Mesenchymal stem cell (in vitro differentiated cells and primary cell): ENCODE measurements at regions not wholly inside any gene's neighbourhood (a gene's known extent, or its start where the extent isn't known, plus 50 kb on each side); places are given as distances from the start of the nearest gene placed in this dataset.
"Not testable (repeated sequence)": the region's sequence is repeated elsewhere in the genome, so short reads cannot be mapped to it uniquely, and the experiment has no call there.

Experiments used
- DNase-seq: peaks from one replicate; pipeline ENCODE4 v3.0.0-alpha.2; 2013
- H2AFZ ChIP-seq: one replicate; pipeline ENCODE4 v1.6.1; 2013; ENCODE audit warnings: low read depth, mild to moderate bottlenecking, control low read depth, inconsistent platforms, low read length, moderate library complexity
- H2AK5ac ChIP-seq: 2 replicates; pipeline ENCODE4 v1.6.1; 2013; ENCODE audit warnings: low read length, moderate library complexity, mild to moderate bottlenecking, inconsistent platforms; ENCODE audit not compliant: severe bottlenecking
- H2BK120ac ChIP-seq: one replicate; pipeline ENCODE4 v1.6.1; 2013; ENCODE audit warnings: low read depth, mild to moderate bottlenecking, inconsistent platforms, low read length, moderate library complexity
- H2BK12ac ChIP-seq, 2 experiments: one replicate each; pipeline ENCODE4 v1.6.1; 2013; ENCODE audit warnings: inconsistent platforms in 2 of 2, low read length in 2 of 2, mild to moderate bottlenecking in 2 of 2, moderate library complexity in 2 of 2, control low read depth in 1 of 2
- H2BK15ac ChIP-seq: one replicate; pipeline ENCODE4 v1.6.1; 2013; ENCODE audit warnings: mild to moderate bottlenecking, low read depth, inconsistent platforms; ENCODE audit not compliant: poor library complexity, severe bottlenecking
- H2BK5ac ChIP-seq: 2 replicates; pipeline ENCODE4 v1.6.1; 2013; ENCODE audit warnings: low read depth, mild to moderate bottlenecking, low read length, control low read depth, inconsistent platforms; ENCODE audit not compliant: poor library complexity, severe bottlenecking
- H3K14ac ChIP-seq, 2 experiments: one replicate each; pipeline ENCODE4 v1.6.1; 2013; ENCODE audit warnings: inconsistent platforms in 2 of 2, low read length in 2 of 2, control low read depth in 1 of 2, mild to moderate bottlenecking in 1 of 2, moderate library complexity in 1 of 2
- H3K18ac ChIP-seq, 2 experiments: one replicate each; pipeline ENCODE4 v1.6.1; 2013; ENCODE audit warnings: inconsistent platforms in 2 of 2, low read length in 2 of 2, control low read depth in 1 of 2, low read depth in 1 of 2, mild to moderate bottlenecking in 1 of 2
- H3K23ac ChIP-seq, 2 experiments: one replicate each; pipeline ENCODE4 v1.6.1; 2013; ENCODE audit warnings: inconsistent platforms in 2 of 2, low read length in 2 of 2, mild to moderate bottlenecking in 2 of 2, moderate library complexity in 2 of 2, control low read depth in 1 of 2
- H3K27ac ChIP-seq: 2 replicates; pipeline ENCODE4 v1.5.1; 2013; ENCODE audit warnings: mild to moderate bottlenecking, moderate library complexity, low read length, control low read depth, inconsistent platforms; ENCODE audit not compliant: poor library complexity, severe bottlenecking
- H3K27me3 ChIP-seq, 2 experiments: 2 replicates each; pipeline versions ENCODE4 v1.6.1 to v1.7.0; 2013; ENCODE audit warnings: low read length in 2 of 2, mild to moderate bottlenecking in 2 of 2, moderate library complexity in 2 of 2, control low read depth in 1 of 2, inconsistent platforms in 1 of 2; ENCODE audit not compliant: control insufficient read depth in 1 of 2, insufficient read depth in 1 of 2
- H3K36me3 ChIP-seq, 2 experiments: 2 replicates each; pipeline versions ENCODE4 v1.6.1 to v1.7.0; 2013; ENCODE audit warnings: low read length in 2 of 2, control low read depth in 1 of 2, inconsistent platforms in 1 of 2, low read depth in 1 of 2, mild to moderate bottlenecking in 1 of 2; ENCODE audit not compliant: insufficient read depth in 2 of 2, control insufficient read depth in 1 of 2
- H3K4ac ChIP-seq, 2 experiments: one replicate each; pipeline ENCODE4 v1.6.1; 2013; ENCODE audit warnings: inconsistent platforms in 2 of 2, low read length in 2 of 2, mild to moderate bottlenecking in 2 of 2, moderate library complexity in 2 of 2, control low read depth in 1 of 2, low read depth in 1 of 2
- H3K4me1 ChIP-seq: 2 replicates; pipeline ENCODE4 v1.6.1; 2013; ENCODE audit warnings: low read depth, low read length, control low read depth; ENCODE audit not compliant: control insufficient read depth, insufficient read depth
- H3K4me2 ChIP-seq: 2 replicates; pipeline ENCODE4 v1.6.1; 2013; ENCODE audit warnings: low read length, mild to moderate bottlenecking, inconsistent platforms; ENCODE audit not compliant: poor library complexity, severe bottlenecking
- H3K4me3 ChIP-seq, 2 experiments: 2 replicates each; pipeline versions ENCODE4 v1.5.1 to v1.7.0; 2013; ENCODE audit warnings: low read length in 2 of 2, mild to moderate bottlenecking in 2 of 2, control low read depth in 1 of 2, low read depth in 1 of 2; ENCODE audit not compliant: insufficient read depth in 1 of 2
- H3K79me1 ChIP-seq: replicated peaks from 2 replicates; pipeline ENCODE4 v1.6.1; 2013; ENCODE audit warnings: mild to moderate bottlenecking, control low read depth, low read length, inconsistent platforms; ENCODE audit not compliant: poor library complexity, severe bottlenecking
- H3K9ac ChIP-seq: 2 replicates; pipeline ENCODE4 v1.7.0; 2013; ENCODE audit warnings: mild to moderate bottlenecking, low read length, moderate library complexity
- H3K9me3 ChIP-seq: 2 replicates; pipeline ENCODE4 v1.7.0; 2013; ENCODE audit warnings: mild to moderate bottlenecking, low read length; ENCODE audit not compliant: control insufficient read depth
- H4K8ac ChIP-seq: one replicate; pipeline ENCODE4 v1.6.1; 2013; ENCODE audit warnings: inconsistent platforms, mild to moderate bottlenecking, low read length, moderate library complexity
- H4K91ac ChIP-seq: one replicate; pipeline ENCODE4 v1.6.1; 2013; ENCODE audit warnings: mild to moderate bottlenecking, low read length, inconsistent platforms
- WGBS: methylation state at CpG from one replicate; pipeline ENCODE4 v1.1.7; 2013; ENCODE audit warnings: mixed read lengths; 5-methylcytosine and 5-hydroxymethylcytosine counted together

DNA sequence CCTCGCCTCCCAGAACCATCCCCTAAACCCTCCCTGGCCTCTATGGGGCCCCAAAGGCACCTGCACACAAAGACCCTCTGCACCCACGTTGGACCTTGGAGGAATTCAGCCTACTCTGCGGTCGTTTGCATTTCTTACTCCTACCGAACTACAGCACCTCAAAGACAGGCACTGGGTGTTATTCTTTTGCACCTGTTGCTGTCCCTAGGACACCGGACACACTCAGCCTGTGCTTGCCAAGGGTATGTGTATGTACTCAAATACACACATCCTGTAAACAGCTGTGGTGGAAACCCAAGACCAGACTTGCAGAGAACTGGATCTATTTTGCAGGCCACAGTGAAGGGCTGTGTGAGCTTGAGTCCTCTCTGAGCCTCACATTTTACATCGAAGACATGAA is 122.1 kb downstream of the TNFRSF13B start:
- not testable (repeated sequence) for H3K27ac ChIP-seq, H3K9ac ChIP-seq, H2BK5ac ChIP-seq, H4K8ac ChIP-seq, H2AFZ ChIP-seq, H4K91ac ChIP-seq, H3K18ac ChIP-seq, H3K14ac ChIP-seq, H3K79me1 ChIP-seq, H3K36me3 ChIP-seq, H3K4me3 ChIP-seq, H2BK120ac ChIP-seq, DNase-seq, H3K4me1 ChIP-seq, H3K27me3 ChIP-seq, H3K9me3 ChIP-seq, H2BK12ac ChIP-seq, H2AK5ac ChIP-seq, H3K4ac ChIP-seq, H3K23ac ChIP-seq, H2BK15ac ChIP-seq, H3K4me2 ChIP-seq
- no CpG with 5 or more reads among the region's 7 CpGs for WGBS

DNA sequence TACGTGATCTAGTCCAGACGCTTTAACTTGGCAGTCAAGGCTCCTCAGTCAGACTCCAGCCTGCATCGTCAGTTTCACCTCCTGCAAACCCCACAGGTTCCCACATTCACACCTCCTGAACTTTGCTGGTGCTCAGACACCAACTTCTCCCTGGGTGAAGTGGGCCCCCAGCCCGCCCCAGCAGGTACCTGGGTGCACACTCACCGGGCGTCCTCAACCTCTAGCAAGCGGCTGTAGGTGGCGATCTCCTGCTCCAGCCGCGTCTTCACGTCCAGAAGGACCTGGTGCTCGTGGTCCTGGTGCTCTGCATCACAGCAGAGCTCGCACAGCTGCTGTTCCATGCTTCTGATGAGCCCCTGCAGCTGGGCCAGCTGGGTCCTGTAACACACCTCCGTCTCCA is 122.9 kb downstream of the TNFRSF13B start:
- not testable (repeated sequence) for H3K27me3 ChIP-seq

DNA sequence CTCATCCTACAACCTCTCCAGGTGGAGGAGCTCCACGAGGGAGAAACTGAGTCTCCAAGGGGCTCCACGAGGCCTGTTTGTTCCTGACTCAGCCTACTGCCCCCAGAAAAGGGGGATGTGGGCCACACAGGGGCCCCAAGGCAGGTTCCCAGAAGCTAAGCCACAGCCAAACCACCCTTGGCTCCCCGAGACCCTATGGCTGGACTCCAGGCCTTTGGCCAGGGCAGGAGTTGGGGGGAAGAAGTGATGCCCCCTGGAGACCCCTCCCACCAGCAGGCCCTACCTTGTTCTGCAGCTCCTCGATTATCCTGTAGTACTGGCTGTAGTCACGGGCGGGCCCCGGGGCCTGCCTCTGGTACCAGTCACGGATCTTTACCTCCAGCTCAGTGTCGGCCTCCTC is 126.8 kb downstream of the TNFRSF13B start:
- H2BK15ac ChIP-seq, H3K4me2 ChIP-seq, H3K9me3 ChIP-seq, H3K36me3 ChIP-seq, DNase-seq, H4K8ac ChIP-seq, H3K4me3 ChIP-seq, H3K18ac ChIP-seq, H4K91ac ChIP-seq, H3K79me1 ChIP-seq, H2BK120ac ChIP-seq, H3K9ac ChIP-seq, H2AFZ ChIP-seq, H2BK12ac ChIP-seq, H2AK5ac ChIP-seq, H3K27ac ChIP-seq, H3K23ac ChIP-seq, H3K4ac ChIP-seq, H2BK5ac ChIP-seq, H3K14ac ChIP-seq, H3K4me1 ChIP-seq, H3K27me3 ChIP-seq: not testable (repeated sequence)
- no CpG with 5 or more reads among the region's 9 CpGs for WGBS

More for the DNA sequence above, 122.9 kb downstream of the TNFRSF13B start:
- not testable (repeated sequence) for H3K79me1 ChIP-seq, H3K4me3 ChIP-seq, H2BK15ac ChIP-seq, H3K4me2 ChIP-seq, H3K9ac ChIP-seq, H3K9me3 ChIP-seq, H2AK5ac ChIP-seq, H3K27ac ChIP-seq, H3K4ac ChIP-seq, H2BK12ac ChIP-seq, H3K4me1 ChIP-seq, DNase-seq, H2BK120ac ChIP-seq, H3K14ac ChIP-seq, H3K36me3 ChIP-seq, H4K91ac ChIP-seq, H3K23ac ChIP-seq, H4K8ac ChIP-seq, H3K18ac ChIP-seq, H2AFZ ChIP-seq, H2BK5ac ChIP-seq
- WGBS, result no CpG with 5 or more reads among the region's 14 CpGs

DNA sequence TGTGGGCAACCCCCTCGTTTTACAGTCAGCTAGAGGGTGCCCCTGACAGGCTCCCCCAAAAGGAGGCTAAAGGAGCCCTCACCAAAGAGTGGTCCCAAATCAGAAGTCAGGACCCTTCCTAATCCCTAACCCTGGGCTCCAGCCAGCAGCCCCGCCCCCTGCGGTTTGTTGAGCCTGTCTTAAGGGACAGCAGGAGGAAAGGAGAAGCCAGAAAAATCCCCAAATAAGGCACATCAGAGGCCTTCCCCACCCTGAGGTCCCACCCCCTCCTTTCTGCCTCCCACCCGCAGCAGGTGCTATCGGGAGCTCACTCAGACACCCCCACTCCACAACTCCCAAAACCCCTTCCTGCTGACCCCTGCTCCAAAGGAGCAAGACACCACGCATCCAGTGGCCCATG is 127.2 kb downstream of the TNFRSF13B start:
- not testable (repeated sequence) for H3K4me3 ChIP-seq, H2BK12ac ChIP-seq, H3K36me3 ChIP-seq, H2AK5ac ChIP-seq, DNase-seq, H3K18ac ChIP-seq, H2BK15ac ChIP-seq, H4K91ac ChIP-seq, H3K4me1 ChIP-seq, H2BK120ac ChIP-seq, H3K27ac ChIP-seq, H3K4ac ChIP-seq, H2AFZ ChIP-seq, H3K27me3 ChIP-seq, H3K4me2 ChIP-seq, H4K8ac ChIP-seq, H2BK5ac ChIP-seq, H3K23ac ChIP-seq, H3K14ac ChIP-seq, H3K79me1 ChIP-seq, H3K9ac ChIP-seq, H3K9me3 ChIP-seq
- no CpG with 5 or more reads among the region's 6 CpGs for WGBS
